Neural crest cell (in vitro differentiated cells): ENCODE measurements at regions not wholly inside any gene's neighbourhood (a gene's known extent, or its start where the extent isn't known, plus 50 kb on each side); places are given as distances from the start of the nearest gene placed in this dataset.
A peak's percentile ranks its signal among the peaks of the same experiment; 100 is the strongest.

ENCODE experiments used
- DNase-seq: peaks from one replicate; pipeline ENCODE4 v3.0.0; 2021; ENCODE audit warnings: low read depth, mixed read lengths, low spot score
- H3K27ac Mint-ChIP-seq: one replicate; pipeline ENCODE4 v1.8.0; 2021; ENCODE audit warnings: mild to moderate bottlenecking, mixed read lengths; ENCODE audit not compliant: unreplicated experiment
- H3K27me3 Mint-ChIP-seq: 2 replicates; pipeline ENCODE4 v1.8.0; 2021; ENCODE audit warnings: low read depth, mild to moderate bottlenecking, mixed read lengths
- H3K36me3 Mint-ChIP-seq: 2 replicates; pipeline ENCODE4 v1.8.0; 2021; ENCODE audit warnings: low read depth, mild to moderate bottlenecking, mixed read lengths
- H3K4me1 Mint-ChIP-seq: 2 replicates; pipeline ENCODE4 v1.8.0; 2021; ENCODE audit warnings: mixed read lengths
- H3K4me3 Mint-ChIP-seq: one replicate; pipeline ENCODE4 v1.8.0; 2021; ENCODE audit warnings: mild to moderate bottlenecking, mixed read lengths
- H3K9me3 Mint-ChIP-seq: 2 replicates; pipeline ENCODE4 v1.8.0; 2021; ENCODE audit warnings: mixed read lengths
- CTCF ChIP-seq: fragments of 200-600 bp; sonication (generic); conservative IDR thresholded peaks from 2 replicates; pipeline ENCODE4 v1.5.0; 2021; ENCODE audit warnings: antibody characterized with exemption, mild to moderate bottlenecking

GRCh38 chr7:46175221-46175620 lies 254.1 kb upstream of the IGFBP3 start:
- no peak for TF ChIP-seq CTCF
- Mint-ChIP-seq H3K27me3 (no peaks in the 10 kb centered on the region), H3K27ac (no peak overlapping the region), H3K36me3 (no peaks in the 10 kb centered on the region), H3K9me3 (no peaks in the 10 kb centered on the region), H3K4me1 (no peaks in the 10 kb centered on the region), H3K4me3 (no peak overlapping the region)
- DNase-seq: no peak

- Mint-ChIP-seq H3K27ac (no peak overlapping the region), H3K27me3 (no peaks in the 10 kb centered on the region), H3K36me3 (no peaks in the 10 kb centered on the region), H3K4me3 (no peak overlapping the region), H3K9me3 (no peaks in the 10 kb centered on the region), H3K4me1 (no peaks in the 10 kb centered on the region)
- DNase-seq: no peak
- TF ChIP-seq CTCF: no peak
These were observed 253.1 kb upstream of the IGFBP3 start for GRCh38 chr7:46174196-46174580.

- H3K27me3 Mint-ChIP-seq: no peaks in the 10 kb centered on the region
- H3K27ac Mint-ChIP-seq: no peak overlapping the region
- DNase-seq: no peak
- H3K4me3 Mint-ChIP-seq: no peak overlapping the region
- no peaks in the 10 kb centered on the region for H3K4me1 Mint-ChIP-seq
- H3K36me3 Mint-ChIP-seq: no peaks in the 10 kb centered on the region
- H3K9me3 Mint-ChIP-seq: no peaks in the 10 kb centered on the region
- TF ChIP-seq CTCF: no peak
These were observed 252.6 kb upstream of the IGFBP3 start for GRCh38 chr7:46173476-46174195.

GRCh38 chr7:46170792-46171191 lies 249.7 kb upstream of the IGFBP3 start:
- Mint-ChIP-seq H3K27ac (no peak overlapping the region), H3K9me3 (no peaks in the 10 kb centered on the region), H3K36me3 (no peaks in the 10 kb centered on the region), H3K4me3 (no peak overlapping the region), H3K27me3 (no peaks in the 10 kb centered on the region), H3K4me1 (no peaks in the 10 kb centered on the region)
- no peak for DNase-seq
- TF ChIP-seq CTCF: no peak

- H3K9me3 Mint-ChIP-seq: no peaks in the 10 kb centered on the region
- H3K27me3 Mint-ChIP-seq: no peaks in the 10 kb centered on the region
- DNase-seq: no peak
- H3K27ac Mint-ChIP-seq: peak overlapping the region; percentile 21
- no peak for TF ChIP-seq CTCF
- H3K4me3 Mint-ChIP-seq: no peak overlapping the region
- no peaks in the 10 kb centered on the region for H3K36me3 Mint-ChIP-seq
- H3K4me1 Mint-ChIP-seq: no peaks in the 10 kb centered on the region
These were observed 248.9 kb upstream of the IGFBP3 start for GRCh38 chr7:46170021-46170420.
